ENCODE measurements at regions not wholly inside any gene's neighbourhood (a gene's known extent, or its start where the extent isn't known, plus 50 kb on each side); places are given as distances from the start of the nearest gene placed in this dataset.

DNA sequence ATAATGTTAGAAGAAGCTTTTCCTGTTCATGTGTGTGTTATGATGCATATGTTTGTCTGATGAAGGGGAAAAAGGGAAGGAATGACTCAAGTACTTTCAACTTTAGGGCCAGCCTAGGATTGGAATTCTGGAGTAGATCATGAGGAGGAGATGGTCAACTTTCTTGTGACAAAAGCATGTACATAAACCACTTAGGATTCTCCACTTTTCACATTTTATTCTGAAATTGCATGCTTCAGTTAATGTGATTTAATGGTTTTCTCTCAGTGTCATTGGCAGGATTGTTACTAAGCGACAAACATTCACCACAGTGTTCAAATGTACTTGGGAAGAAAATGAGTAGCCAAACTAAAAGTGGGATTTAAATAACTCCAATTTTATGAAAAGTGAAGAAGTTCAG, 80.1 kb downstream of the UTRN start:
- no peak overlapping the region for H2AK5ac ChIP-seq (ENCODE audit: low read depth, low read length)
- peaks cover 2% of the 10 kb centered on the region; the same call in 1 of the 2 replicates for H3K79me1 ChIP-seq (ENCODE audit: low read depth, low read length)
- H2BK20ac ChIP-seq (ENCODE audit: low read length), result no peak overlapping the region
- ChIA-PET POLR2A (ENCODE audit: partially characterized antibody) (no interaction called here), CTCF (ENCODE audit: partially characterized antibody) (interaction anchor here (1.1 kb wide), 1 partner anchor 18 kb away, joined by 3 read pairs; no protein-coding TSS in a partner anchor)
- H3K4me1 ChIP-seq (replicated peaks in 1 of 4; ENCODE audit: control insufficient read depth in 3 of 4, insufficient read depth in 4 of 4, low read length in 3 of 4), result peaks cover 0 to 11% (median 1%) of the 10 kb centered on the region in 4 experiments; a peak in 2 of 7 replicates
- no peak overlapping the region for H3K27ac ChIP-seq (ENCODE audit: low read depth, low read length)
- no peak overlapping the region for H3K4me2 ChIP-seq (ENCODE audit: insufficient read depth in 1 of 2, low read depth in 2 of 2, low read length in 2 of 2)
- no peaks in the 10 kb centered on the region for H4K20me1 ChIP-seq (replicated peaks in 1 of 2; ENCODE audit: control insufficient read depth in 1 of 2, insufficient read depth in 2 of 2, low read length in 2 of 2)
- no peak overlapping the region for H2BK120ac ChIP-seq (replicated peaks; ENCODE audit: low read depth, low read length)
- no peak overlapping the region for H3K18ac ChIP-seq (ENCODE audit: extremely low read depth, low read length)
- H3K27me3 ChIP-seq (replicated peaks in 1 of 4; ENCODE audit: control insufficient read depth in 3 of 4, extremely low read depth in 1 of 4, insufficient read depth in 3 of 4, low read length in 3 of 4), result no peaks in the 10 kb centered on the region
- TF ChIP-seq CBX5 (IDR thresholded peaks at IDR 0.05; ENCODE audit: low read depth, low read length) (no peak), EGR1 (IDR thresholded peaks at IDR 0.05; ENCODE audit: borderline replicate concordance, low read depth, low read length) (no peak)
- TF ChIP-seq, protein P1, sequence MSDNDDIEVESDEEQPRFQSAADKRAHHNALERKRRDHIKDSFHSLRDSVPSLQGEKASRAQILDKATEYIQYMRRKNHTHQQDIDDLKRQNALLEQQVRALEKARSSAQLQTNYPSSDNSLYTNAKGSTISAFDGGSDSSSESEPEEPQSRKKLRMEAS (IDR thresholded peaks at IDR 0.05), result no peak
- H3K9me3 ChIP-seq (ENCODE audit: insufficient read depth in 2 of 2, low read depth in 1 of 2, low read length in 1 of 2), result no peaks in the 10 kb centered on the region
- H2BK5ac ChIP-seq (ENCODE audit: low read depth, low read length), result no peak overlapping the region
- H3K56ac ChIP-seq (replicated peaks; ENCODE audit: insufficient read length, low read depth, low read length), result no peak overlapping the region
- no peak overlapping the region for H3K4me3 ChIP-seq (ENCODE audit: extremely low read depth in 1 of 4, insufficient read depth in 2 of 4, low read depth in 3 of 4, low read length in 4 of 4)
- no peak overlapping the region for H3K4ac ChIP-seq (replicated peaks; ENCODE audit: insufficient read length, low read depth, low read length)
- no peak overlapping the region for H2AFZ ChIP-seq (ENCODE audit: low read length)
- H2BK12ac ChIP-seq (ENCODE audit: low read depth, low read length), result no peak overlapping the region
- peaks cover 0 to 45% of the 10 kb centered on the region in 2 experiments; a peak in 2 of 4 replicates for H3K79me2 ChIP-seq (ENCODE audit: control insufficient read depth in 1 of 2, insufficient read depth in 2 of 2, low read length in 2 of 2)
- no peak overlapping the region for H4K5ac ChIP-seq (ENCODE audit: insufficient read length, low read depth, low read length)
- H2BK15ac ChIP-seq (ENCODE audit: low read length), result no peak overlapping the region
- 95% methylated on average over 1 of the region's 1 CpG; no CpG with 5 or more reads in 1 of the 2 experiments for WGBS, 2 experiments (ENCODE audit: extremely low coverage in 1 of 2, insufficient coverage in 1 of 2, insufficient read length in 1 of 2, insufficient replicate concordance in 2 of 2, low coverage in 1 of 2, low lambda C conversion rate in 2 of 2, missing lambda C conversion rate in 1 of 2)
- H3K23ac ChIP-seq (ENCODE audit: insufficient read length), result no peak overlapping the region
- no peaks in the 10 kb centered on the region for H3K23me2 ChIP-seq (ENCODE audit: low read depth, low read length)
- no peaks in the 10 kb centered on the region for H3K36me3 ChIP-seq (ENCODE audit: control insufficient read depth in 2 of 4, insufficient read depth in 4 of 4, low read length in 3 of 4)
- no peak overlapping the region for H4K91ac ChIP-seq (replicated peaks; ENCODE audit: insufficient read length, low read length)
- DNase-seq (ENCODE audit: low read depth in 1 of 2, low spot score in 2 of 2), result no peak
- no peak overlapping the region for H3K9ac ChIP-seq (replicated peaks in 1 of 4; ENCODE audit: extremely low read depth in 1 of 4, low read depth in 3 of 4, low read length in 3 of 4)
- no peak overlapping the region for H4K8ac ChIP-seq (ENCODE audit: extremely low read depth, insufficient read depth, low read length)
- FAIRE-seq, result no peak
- no peak overlapping the region for H3K14ac ChIP-seq (ENCODE audit: insufficient read length)

Measured in H1 (cell line).